ENCODE measurements at regions not wholly inside any gene's neighbourhood (a gene's known extent, or its start where the extent isn't known, plus 50 kb on each side); places are given as distances from the start of the nearest gene placed in this dataset.

DNA sequence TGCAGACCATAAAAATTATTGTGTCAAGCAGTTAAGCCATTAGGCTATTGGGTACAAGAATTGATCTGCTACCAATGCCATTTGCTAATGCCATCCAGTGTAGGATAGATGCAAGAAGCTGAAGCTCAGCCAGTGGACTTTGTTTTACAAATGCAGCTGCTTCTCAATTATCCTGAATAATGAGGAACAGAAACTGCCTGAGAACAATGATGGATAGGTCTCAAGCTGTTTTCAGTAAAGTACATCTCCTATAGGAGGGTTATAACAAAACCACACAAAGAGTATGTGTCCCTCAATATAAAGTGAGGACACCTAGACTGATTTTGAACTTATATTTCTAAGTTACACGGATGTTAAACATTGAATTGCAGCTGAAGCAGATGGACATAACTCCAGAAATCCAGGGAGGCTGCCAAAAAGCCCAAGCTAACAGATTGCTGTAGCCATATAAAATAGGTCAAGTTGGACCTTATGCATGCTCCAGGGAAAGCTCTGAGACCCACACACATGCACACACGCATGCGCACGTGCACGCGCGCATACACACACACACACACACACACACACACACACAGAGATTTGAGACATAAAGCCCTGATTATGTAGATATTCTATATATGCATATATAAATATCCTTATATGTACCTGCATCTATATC is 482.7 kb upstream of the CD180 start:
- H3K4me1 ChIP-seq (ENCODE audit: control insufficient read depth, insufficient read depth, low read length, unreplicated experiment), result no peaks in the 10 kb centered on the region
- no peaks in the 10 kb centered on the region for H3K36me3 ChIP-seq (ENCODE audit: insufficient read depth, low read length)
- H3K4me3 ChIP-seq (ENCODE audit: low read depth, low read length), result no peak overlapping the region
- no peaks in the 10 kb centered on the region for H3K79me2 ChIP-seq (ENCODE audit: control insufficient read depth, insufficient read depth, low read length, unreplicated experiment)
- no peaks in the 10 kb centered on the region for H3K27me3 ChIP-seq (ENCODE audit: insufficient read depth, low read length)
- H3K27ac ChIP-seq (ENCODE audit: low read depth, low read length), result no peak overlapping the region
- H2AFZ ChIP-seq (ENCODE audit: low read length, unreplicated experiment), result no peak overlapping the region

DNA sequence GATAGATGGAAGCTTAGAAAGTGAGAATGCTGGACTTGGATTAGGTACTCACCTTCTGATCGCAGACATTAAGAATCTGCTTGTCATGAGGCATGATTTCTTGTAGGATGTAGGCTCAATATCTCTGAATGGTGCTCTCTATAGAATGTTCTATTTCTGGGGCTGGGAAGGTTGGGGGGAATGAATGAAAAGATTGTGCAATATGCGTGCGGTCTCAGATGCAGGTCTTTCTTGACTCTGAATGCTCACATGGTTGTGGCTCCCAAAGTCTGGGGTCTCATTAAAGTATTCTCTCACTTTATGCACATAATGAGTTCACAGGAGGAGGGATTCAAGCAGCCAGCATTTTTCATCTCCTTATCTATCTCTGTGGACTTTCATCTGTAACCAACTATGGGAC is 482.0 kb upstream of the CD180 start:
- Histone ChIP-seq H3K4me1 (ENCODE audit: control insufficient read depth, insufficient read depth, low read length, unreplicated experiment) (no peaks in the 10 kb centered on the region), H3K27me3 (ENCODE audit: insufficient read depth, low read length) (no peaks in the 10 kb centered on the region), H3K79me2 (ENCODE audit: control insufficient read depth, insufficient read depth, low read length, unreplicated experiment) (no peaks in the 10 kb centered on the region), H3K36me3 (ENCODE audit: insufficient read depth, low read length) (no peaks in the 10 kb centered on the region), H2AFZ (ENCODE audit: low read length, unreplicated experiment) (no peak overlapping the region), H3K27ac (ENCODE audit: low read depth, low read length) (no peak overlapping the region), H3K4me3 (ENCODE audit: low read depth, low read length) (no peak overlapping the region)

DNA sequence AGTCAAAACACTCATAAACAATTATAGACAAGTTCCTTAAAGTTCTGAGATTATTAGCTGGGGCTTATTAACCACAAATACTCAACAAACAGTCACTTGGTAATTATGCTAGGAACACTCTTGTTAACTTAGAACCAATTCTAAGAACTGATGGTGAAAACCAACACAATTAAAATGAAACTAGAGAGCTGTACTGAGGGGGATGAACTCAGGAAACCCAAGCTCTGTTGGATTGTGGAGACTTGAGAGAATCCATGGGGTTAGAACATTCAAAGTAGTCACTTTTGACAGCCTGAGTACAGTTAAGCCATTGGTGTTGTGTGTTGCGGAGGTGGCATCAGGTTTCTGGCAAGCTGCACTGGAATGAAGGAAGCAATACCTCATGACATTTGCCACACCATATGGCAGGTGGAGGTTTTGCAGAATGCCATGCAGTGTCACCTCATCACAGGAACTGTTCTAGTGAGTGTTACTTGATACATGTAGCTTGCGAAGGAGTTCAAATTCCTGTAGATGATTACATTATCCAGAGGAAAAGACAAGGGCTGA is 480.9 kb upstream of the CD180 start:
- no peak overlapping the region for H3K27ac ChIP-seq (ENCODE audit: low read depth, low read length)

DNA sequence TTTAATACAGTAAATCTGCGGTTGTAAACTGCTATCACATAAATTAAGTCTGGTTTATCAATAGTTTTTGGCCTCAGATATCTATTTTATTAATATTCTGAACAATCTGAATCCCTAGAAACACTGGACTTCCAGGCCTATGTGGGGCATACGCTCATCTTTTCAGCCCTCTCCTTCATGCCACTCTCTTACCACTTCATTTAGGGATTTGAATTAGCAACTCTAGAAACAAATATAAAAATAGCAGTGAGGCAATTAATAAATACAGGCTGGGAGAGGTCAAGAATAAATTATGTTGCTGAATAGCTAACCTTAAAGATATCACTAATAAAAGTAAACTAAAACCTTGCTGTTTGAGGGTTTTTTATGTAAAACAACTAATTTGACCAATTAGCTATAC is 480.3 kb upstream of the CD180 start:
- Histone ChIP-seq H3K36me3 (ENCODE audit: insufficient read depth, low read length) (no peaks in the 10 kb centered on the region), H2AFZ (ENCODE audit: low read length, unreplicated experiment) (no peak overlapping the region), H3K27me3 (ENCODE audit: insufficient read depth, low read length) (no peaks in the 10 kb centered on the region), H3K79me2 (ENCODE audit: control insufficient read depth, insufficient read depth, low read length, unreplicated experiment) (no peaks in the 10 kb centered on the region), H3K4me3 (ENCODE audit: low read depth, low read length) (no peak overlapping the region), H3K27ac (ENCODE audit: low read depth, low read length) (no peak overlapping the region), H3K4me1 (ENCODE audit: control insufficient read depth, insufficient read depth, low read length, unreplicated experiment) (no peaks in the 10 kb centered on the region)

More for the DNA sequence above, 480.9 kb upstream of the CD180 start:
- Histone ChIP-seq H3K4me1 (ENCODE audit: control insufficient read depth, insufficient read depth, low read length, unreplicated experiment) (no peaks in the 10 kb centered on the region), H3K79me2 (ENCODE audit: control insufficient read depth, insufficient read depth, low read length, unreplicated experiment) (no peaks in the 10 kb centered on the region), H3K4me3 (ENCODE audit: low read depth, low read length) (no peak overlapping the region), H2AFZ (ENCODE audit: low read length, unreplicated experiment) (no peak overlapping the region), H3K36me3 (ENCODE audit: insufficient read depth, low read length) (no peaks in the 10 kb centered on the region), H3K27me3 (ENCODE audit: insufficient read depth, low read length) (no peaks in the 10 kb centered on the region)

DNA sequence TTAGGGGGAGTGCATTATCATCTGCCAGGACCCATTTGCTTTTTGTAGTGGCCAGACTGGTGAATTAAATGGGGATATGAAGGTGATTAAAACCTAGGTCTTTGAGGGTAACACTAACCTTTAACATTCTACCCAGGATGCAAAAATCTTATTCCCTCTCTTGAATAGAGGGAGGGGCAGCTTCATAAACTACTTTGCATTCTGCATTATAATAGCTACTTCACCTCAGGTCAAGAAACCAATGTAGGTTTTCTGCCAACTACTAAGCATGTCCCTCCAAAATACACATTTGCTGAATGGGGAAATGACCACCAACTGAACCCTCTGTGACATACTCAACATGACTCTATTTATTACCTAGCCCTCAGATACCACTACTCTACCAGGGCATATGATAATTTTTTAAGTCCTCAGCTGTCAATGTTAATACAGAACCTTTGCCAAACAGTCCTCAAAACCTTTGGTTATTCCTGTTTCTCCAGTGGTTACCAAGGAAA is 477.6 kb upstream of the CD180 start:
- Histone ChIP-seq H3K79me2 (ENCODE audit: control insufficient read depth, insufficient read depth, low read length, unreplicated experiment) (no peaks in the 10 kb centered on the region), H2AFZ (ENCODE audit: low read length, unreplicated experiment) (no peak overlapping the region), H3K27ac (ENCODE audit: low read depth, low read length) (no peak overlapping the region)

DNA sequence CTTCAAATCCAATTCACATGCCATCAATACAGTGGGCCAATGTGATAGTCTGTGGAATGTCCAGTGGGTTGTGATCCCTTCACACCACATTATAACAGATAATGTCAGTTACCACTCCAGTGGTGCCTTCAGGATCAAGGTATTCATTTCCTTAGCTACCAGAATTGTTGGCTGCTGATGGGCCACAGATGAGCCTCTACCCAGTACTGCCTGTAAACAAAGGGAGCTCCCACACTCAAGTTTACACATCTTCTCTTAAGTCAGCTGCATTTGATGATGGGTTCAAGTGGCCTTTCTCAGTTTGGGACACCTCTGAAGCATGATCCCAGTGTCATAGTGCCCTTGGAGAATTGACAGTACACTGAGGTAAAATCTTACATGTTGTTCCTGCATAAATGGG is 477.0 kb upstream of the CD180 start:
- Histone ChIP-seq H3K27me3 (ENCODE audit: insufficient read depth, low read length) (no peaks in the 10 kb centered on the region), H3K79me2 (ENCODE audit: control insufficient read depth, insufficient read depth, low read length, unreplicated experiment) (no peaks in the 10 kb centered on the region), H3K27ac (ENCODE audit: low read depth, low read length) (no peak overlapping the region), H3K4me3 (ENCODE audit: low read depth, low read length) (no peak overlapping the region), H3K4me1 (ENCODE audit: control insufficient read depth, insufficient read depth, low read length, unreplicated experiment) (no peaks in the 10 kb centered on the region), H2AFZ (ENCODE audit: low read length, unreplicated experiment) (no peak overlapping the region), H3K36me3 (ENCODE audit: insufficient read depth, low read length) (no peaks in the 10 kb centered on the region)

More for the DNA sequence above, 477.6 kb upstream of the CD180 start:
- Histone ChIP-seq H3K4me3 (ENCODE audit: low read depth, low read length) (no peak overlapping the region), H3K4me1 (ENCODE audit: control insufficient read depth, insufficient read depth, low read length, unreplicated experiment) (no peaks in the 10 kb centered on the region), H3K27me3 (ENCODE audit: insufficient read depth, low read length) (no peaks in the 10 kb centered on the region), H3K36me3 (ENCODE audit: insufficient read depth, low read length) (no peaks in the 10 kb centered on the region)

DNA sequence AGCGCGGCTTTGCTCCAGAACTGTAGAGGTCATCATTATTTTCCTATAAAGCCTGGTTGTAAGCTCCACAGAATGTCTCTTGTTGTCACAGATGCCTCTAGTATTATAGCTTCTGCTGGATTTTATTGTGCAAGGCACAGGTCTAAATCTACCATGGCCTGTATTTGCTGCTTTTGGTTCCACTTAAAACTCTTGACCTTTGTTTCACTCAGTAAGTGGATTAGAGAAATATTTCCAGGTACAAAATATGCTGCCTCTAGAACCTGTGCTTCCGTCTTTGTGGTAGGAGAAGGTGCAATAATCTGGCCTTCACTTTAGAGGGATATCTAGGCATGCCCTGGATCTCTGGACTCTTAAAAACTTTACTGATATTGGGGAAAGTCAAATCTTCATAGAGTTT is 476.6 kb upstream of the CD180 start:
- Histone ChIP-seq H3K27ac (ENCODE audit: low read depth, low read length) (no peak overlapping the region), H3K27me3 (ENCODE audit: insufficient read depth, low read length) (no peaks in the 10 kb centered on the region), H3K79me2 (ENCODE audit: control insufficient read depth, insufficient read depth, low read length, unreplicated experiment) (no peaks in the 10 kb centered on the region), H2AFZ (ENCODE audit: low read length, unreplicated experiment) (no peak overlapping the region), H3K36me3 (ENCODE audit: insufficient read depth, low read length) (no peaks in the 10 kb centered on the region), H3K4me3 (ENCODE audit: low read depth, low read length) (no peak overlapping the region), H3K4me1 (ENCODE audit: control insufficient read depth, insufficient read depth, low read length, unreplicated experiment) (no peaks in the 10 kb centered on the region)

DNA sequence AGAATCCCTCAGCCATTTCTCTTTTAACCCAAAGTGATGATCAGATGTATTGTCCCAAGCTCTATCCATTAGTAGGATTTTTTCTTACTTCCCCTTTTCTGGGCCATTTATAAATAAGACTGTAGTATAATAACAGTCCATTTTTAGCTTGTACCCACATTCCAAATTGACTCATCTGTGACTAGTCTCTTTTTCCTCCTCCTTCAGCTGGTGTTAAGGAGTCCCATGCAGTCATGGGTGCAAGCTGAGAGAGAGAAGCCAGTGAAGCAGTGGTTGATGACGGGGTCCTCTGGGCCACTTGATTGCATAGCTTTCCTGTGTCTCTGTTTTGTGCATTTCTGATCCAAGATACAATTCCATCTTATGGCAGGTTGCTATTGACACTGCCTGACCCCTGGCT is 476.0 kb upstream of the CD180 start:
- Histone ChIP-seq H3K27ac (ENCODE audit: low read depth, low read length) (no peak overlapping the region), H3K36me3 (ENCODE audit: insufficient read depth, low read length) (no peaks in the 10 kb centered on the region), H3K4me3 (ENCODE audit: low read depth, low read length) (no peak overlapping the region), H3K4me1 (ENCODE audit: control insufficient read depth, insufficient read depth, low read length, unreplicated experiment) (no peaks in the 10 kb centered on the region), H2AFZ (ENCODE audit: low read length, unreplicated experiment) (no peak overlapping the region), H3K27me3 (ENCODE audit: insufficient read depth, low read length) (no peaks in the 10 kb centered on the region), H3K79me2 (ENCODE audit: control insufficient read depth, insufficient read depth, low read length, unreplicated experiment) (no peaks in the 10 kb centered on the region)

DNA sequence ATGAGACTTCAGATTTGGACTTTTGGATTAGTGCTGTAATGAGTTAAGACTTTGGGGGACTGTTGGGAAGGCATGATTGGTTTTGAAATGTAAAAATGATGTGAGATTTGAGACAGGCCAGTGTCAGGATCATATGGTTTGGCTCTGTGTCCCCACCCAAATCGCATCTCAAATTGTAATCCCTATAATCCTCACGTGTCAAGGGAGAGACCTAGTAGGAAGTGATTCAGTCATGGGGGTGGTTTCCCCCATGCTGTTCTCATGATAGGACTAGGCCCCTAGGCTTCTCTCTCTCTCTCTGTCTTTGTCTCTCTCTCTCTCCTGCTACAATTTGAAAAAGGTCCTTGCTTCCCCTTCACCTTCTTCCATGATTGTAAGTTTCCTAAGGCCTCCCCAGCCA is 473.3 kb upstream of the CD180 start:
- Histone ChIP-seq H2AFZ (ENCODE audit: low read length, unreplicated experiment) (no peak overlapping the region), H3K36me3 (ENCODE audit: insufficient read depth, low read length) (no peaks in the 10 kb centered on the region), H3K27me3 (ENCODE audit: insufficient read depth, low read length) (no peaks in the 10 kb centered on the region), H3K4me1 (ENCODE audit: control insufficient read depth, insufficient read depth, low read length, unreplicated experiment) (no peaks in the 10 kb centered on the region), H3K79me2 (ENCODE audit: control insufficient read depth, insufficient read depth, low read length, unreplicated experiment) (no peaks in the 10 kb centered on the region), H3K27ac (ENCODE audit: low read depth, low read length) (no peak overlapping the region), H3K4me3 (ENCODE audit: low read depth, low read length) (no peak overlapping the region)

DNA sequence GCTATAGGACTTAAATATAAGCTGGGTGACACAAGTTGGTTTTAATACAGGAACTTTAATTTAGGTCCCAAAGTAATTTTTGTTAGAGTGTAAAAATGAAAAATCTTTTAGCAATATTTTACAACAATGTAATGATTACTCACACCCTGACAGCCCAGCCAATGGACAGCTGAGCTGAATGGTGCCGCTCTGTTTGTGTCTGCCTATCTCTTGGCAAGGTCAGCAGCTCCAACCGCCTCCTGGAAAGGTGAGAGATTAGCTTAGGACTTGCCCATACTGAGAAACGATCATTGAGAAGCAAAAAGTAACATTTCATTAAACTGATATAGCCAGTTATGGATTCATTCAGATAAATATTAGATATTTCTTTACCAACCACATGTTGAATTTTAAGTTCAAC is 463.6 kb upstream of the CD180 start:
- Histone ChIP-seq H3K36me3 (ENCODE audit: insufficient read depth, low read length) (no peaks in the 10 kb centered on the region), H2AFZ (ENCODE audit: low read length, unreplicated experiment) (no peak overlapping the region), H3K27me3 (ENCODE audit: insufficient read depth, low read length) (no peaks in the 10 kb centered on the region), H3K4me3 (ENCODE audit: low read depth, low read length) (no peak overlapping the region), H3K27ac (ENCODE audit: low read depth, low read length) (no peak overlapping the region), H3K4me1 (ENCODE audit: control insufficient read depth, insufficient read depth, low read length, unreplicated experiment) (no peaks in the 10 kb centered on the region), H3K79me2 (ENCODE audit: control insufficient read depth, insufficient read depth, low read length, unreplicated experiment) (no peaks in the 10 kb centered on the region)

DNA sequence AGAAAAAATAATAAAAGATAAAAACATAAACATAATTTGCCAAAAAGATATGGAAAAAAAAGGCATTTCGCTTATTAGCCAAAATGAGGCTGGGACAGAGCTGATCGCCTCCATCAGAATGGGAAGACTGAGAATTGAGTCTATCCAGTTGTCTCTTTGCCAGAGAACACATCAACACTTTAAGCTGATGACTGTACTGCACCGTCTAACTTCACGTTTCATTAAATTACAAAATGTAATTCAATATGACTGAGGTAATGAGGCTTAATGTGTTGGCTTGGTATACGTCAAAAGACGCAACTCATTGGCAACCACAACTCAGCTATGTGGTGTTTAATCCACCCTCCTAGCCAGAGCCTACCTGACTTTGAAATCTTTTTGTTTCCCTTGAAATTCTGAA is 462.7 kb upstream of the CD180 start:
- Histone ChIP-seq H3K27me3 (ENCODE audit: insufficient read depth, low read length) (no peaks in the 10 kb centered on the region), H3K27ac (ENCODE audit: low read depth, low read length) (no peak overlapping the region), H3K4me3 (ENCODE audit: low read depth, low read length) (no peak overlapping the region), H2AFZ (ENCODE audit: low read length, unreplicated experiment) (no peak overlapping the region), H3K4me1 (ENCODE audit: control insufficient read depth, insufficient read depth, low read length, unreplicated experiment) (no peaks in the 10 kb centered on the region), H3K36me3 (ENCODE audit: insufficient read depth, low read length) (no peaks in the 10 kb centered on the region), H3K79me2 (ENCODE audit: control insufficient read depth, insufficient read depth, low read length, unreplicated experiment) (no peaks in the 10 kb centered on the region)
